Stimulated activated CD4-positive, alpha-beta T cell treated with anti-CD3 and anti-CD28 coated beads, Interleukin-1b, Interleukin-23, amount 100 ng/mL, for 1 hour (primary cell): ENCODE measurements at regions not wholly inside any gene's neighbourhood (a gene's known extent, or its start where the extent isn't known, plus 50 kb on each side); places are given as distances from the start of the nearest gene placed in this dataset.

Experiments
- DNase-seq, 2 donors: peaks; one replicate each; pipeline ENCODE4 v3.0.0-alpha.2; 2020; ENCODE audit warnings: low read depth in 2 of 2

GRCh38 chr2:8278709-8279354 is 403.0 kb upstream of the ID2 start:
- no peak for DNase-seq

DNA sequence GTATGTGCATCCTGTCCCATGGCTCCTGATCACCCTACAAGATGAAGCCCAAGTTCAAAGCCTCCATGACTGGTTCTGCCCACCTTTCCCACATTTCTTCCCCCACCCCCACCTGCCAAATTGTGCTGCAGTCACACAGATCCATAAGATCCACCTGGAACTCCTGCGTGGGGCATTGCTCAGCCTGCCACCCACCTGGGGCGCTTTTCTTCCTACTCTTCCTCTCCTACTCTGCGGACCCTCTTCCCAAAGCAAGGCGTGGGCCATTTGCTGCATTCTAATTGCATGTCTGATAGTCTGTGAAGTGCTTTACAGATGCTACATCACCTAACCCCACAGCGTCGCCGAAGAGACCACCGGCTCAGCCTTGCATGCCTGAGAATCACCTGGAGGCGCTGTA is 402.4 kb upstream of the ID2 start:
- DNase-seq = no peak

- DNase-seq = no peak
Observed at GRCh38 chr2:8281234-8281633, 400.6 kb upstream of the ID2 start.

DNA sequence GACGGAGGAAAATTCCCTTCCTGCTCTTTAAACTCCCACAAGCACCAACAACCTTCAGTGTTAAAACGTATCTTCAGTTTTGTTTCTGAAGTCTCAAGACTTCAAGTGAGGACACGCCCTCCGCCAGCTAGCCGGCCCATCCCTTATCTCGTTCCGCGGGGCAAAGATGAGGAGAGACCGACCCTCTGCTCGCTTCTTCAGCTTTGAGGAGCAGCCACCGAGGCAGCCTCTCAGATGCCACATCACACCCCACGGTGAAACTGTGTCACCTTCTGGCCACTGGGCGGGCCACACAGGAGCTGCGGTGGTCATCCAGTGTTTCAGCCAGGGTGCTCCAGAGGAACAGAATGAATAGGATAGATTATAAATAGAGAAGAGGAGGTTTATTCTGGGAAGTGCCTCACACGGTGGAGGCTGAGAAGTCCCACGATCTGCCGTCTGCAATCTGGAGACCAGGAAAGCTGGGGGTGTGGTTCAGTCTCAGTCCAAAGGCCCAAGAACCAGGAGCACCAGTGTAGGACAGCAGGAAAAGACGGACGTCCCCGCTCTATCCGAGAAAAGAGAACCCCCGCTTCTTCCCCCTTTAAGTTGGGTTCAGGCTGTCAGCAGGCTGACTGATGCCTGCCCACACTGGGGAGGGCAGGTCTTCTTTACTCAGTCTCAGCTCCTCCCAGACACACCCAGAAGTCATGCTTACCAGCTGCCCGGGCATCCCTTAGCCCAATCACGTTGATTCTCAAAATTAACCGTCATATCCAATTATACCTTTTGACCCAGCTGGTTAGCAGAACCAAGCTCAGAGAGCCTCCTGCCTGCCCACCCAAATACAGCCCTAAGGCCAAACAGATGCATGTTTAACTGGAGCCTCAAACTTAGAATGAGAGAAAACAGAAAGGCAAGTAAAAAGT is 399.7 kb upstream of the ID2 start:
- no peak for DNase-seq

- no peak for DNase-seq
Observed at GRCh38 chr2:8282858-8283252, 399.0 kb upstream of the ID2 start.

DNA sequence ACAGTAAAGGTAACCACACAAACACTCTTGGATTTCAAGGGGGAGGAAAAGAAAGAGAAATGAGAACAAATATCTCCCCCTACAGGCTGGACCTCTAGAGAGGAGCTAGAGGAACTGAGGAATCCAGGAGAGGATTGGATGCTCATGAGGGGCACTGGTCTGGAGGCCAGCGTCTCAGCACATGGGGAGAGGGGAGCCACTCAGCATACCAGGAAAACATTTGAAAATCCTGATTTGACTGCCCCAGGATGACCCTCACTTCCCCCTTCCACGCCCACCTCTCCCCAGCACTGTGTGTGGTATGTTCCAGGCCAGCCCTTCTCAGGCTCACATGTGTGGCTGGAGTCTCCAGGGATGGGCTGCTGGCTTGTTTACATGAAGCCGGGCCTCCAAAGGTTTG is 396.8 kb upstream of the ID2 start:
- DNase-seq = no peak

GRCh38 chr2:8285898-8286297 is 396.0 kb upstream of the ID2 start:
- no peak for DNase-seq

DNA sequence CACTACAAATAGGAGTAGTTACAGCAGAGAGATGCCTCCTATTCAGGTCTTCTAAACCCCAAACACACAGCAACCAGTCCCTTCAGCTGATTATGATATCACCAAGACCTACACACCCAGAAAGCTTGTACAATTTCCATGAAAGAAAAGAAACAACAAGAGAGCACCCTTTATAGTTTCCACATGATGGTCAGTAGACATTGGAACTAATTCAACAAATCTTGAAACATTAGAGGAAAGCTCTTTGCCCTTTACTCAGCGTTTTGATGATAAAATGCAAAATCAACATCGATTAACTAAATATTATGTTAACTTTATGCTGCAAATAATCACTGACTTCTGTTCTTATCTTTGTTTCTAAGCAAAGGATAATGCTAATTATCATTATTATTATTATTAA is 393.6 kb upstream of the ID2 start:
- DNase-seq = no peak

DNA sequence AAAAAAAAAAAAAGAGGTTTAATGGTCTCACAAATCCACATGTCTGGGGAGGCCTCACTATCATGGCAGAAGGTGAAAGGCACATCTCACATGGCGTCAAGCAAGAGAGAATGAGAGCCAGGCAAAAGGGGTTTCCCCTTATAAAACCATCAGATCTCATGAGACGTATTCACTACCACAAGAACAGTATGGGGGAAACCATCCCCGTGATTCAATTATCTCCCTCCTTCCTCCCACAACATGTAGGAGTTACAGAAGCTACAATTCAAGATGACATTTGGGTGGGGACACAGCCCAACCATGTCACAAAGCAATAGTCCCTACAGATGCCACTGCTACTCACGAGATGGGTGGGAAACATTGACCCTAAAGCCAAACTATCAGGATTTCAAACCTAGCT is 392.7 kb upstream of the ID2 start:
- DNase-seq = no peak

DNA sequence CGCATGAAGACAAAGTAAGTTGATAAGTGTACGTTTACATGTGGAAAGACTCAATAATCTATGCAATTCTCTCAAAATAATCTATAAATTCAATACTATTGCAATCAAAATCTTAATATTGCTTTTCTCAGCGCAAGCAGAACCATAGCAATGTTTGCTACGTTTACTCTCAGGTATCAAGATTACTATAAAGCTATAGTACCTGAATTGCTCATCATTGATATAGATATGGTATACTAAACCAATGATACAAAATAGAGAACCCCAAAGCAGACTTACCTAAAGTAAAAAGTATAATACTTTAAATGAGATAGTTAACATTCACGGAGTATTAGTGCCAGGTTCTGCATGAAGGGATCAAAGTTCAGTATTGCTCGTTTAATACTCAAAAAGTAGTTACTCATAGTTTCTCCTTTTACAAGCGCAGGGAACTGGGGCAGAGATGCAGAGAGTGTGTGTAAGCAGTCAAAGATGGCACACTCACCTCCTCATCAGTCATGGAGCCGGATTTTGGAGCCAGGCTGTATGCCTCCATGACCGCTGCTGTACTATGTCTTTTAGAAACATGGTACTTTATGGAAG is 391.0 kb upstream of the ID2 start:
- DNase-seq = no peak

GRCh38 chr2:8296306-8296705 is 385.6 kb upstream of the ID2 start:
- no peak for DNase-seq

DNA sequence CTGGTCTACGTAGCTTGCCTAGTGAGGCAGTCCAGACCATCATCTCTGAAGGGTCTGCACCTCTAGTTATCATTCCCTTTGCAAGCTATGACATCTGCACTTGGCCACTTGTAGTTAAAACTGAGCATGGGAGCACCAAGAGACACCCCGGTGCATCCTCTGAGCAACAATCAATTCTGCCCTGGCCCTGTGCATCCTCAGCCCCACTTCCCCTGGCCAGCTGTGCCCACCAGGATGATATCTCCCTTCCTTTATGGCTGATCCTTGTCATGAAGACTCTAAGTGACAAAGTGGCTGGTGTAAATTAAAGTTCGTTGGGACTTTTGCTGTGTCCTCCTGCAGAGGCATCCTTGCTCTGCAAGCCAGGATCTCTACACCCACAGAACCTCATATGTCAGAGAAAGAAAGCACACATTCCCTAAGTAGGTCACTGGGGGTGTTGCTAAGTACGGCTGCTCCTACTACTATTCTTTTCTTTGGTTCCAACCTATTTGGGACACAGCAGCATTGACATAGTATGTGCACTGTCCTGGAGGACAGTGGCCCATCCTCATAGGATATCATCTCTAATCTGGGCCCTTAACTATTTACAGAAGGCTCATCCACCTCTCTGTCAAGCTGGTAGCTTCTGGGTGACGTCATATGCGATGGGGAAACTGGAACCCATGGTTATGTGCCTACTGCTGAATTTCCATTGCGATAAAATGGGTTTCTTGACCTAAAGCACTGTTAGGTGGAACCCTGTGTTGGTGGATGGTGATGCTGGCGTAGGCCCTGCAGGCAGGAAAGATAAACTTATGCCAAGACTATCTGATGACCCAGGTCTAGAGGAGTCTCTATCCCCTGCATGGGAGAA is 384.3 kb upstream of the ID2 start:
- DNase-seq = no peak

DNA sequence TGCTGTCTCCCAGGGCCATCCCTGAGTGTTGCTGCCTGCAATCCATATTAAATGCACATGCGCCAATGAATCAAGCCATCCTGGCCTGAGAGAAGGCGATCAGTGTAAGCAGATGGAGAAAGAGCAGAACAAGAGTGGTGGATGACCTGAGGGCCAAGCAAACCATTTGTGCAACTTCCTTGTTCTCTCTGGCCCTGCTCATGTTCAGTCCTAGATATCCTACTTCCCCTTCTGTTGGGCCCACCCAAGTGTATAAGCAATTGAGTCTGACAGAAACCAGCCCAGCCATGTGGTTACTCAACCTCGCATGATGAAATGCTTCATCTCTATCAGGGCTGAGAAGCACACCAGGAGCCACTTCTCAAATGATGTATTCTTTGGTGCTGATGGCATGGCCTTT is 383.1 kb upstream of the ID2 start:
- DNase-seq = no peak

- DNase-seq = no peak
Observed at GRCh38 chr2:8300216-8300615, 381.6 kb upstream of the ID2 start.

DNA sequence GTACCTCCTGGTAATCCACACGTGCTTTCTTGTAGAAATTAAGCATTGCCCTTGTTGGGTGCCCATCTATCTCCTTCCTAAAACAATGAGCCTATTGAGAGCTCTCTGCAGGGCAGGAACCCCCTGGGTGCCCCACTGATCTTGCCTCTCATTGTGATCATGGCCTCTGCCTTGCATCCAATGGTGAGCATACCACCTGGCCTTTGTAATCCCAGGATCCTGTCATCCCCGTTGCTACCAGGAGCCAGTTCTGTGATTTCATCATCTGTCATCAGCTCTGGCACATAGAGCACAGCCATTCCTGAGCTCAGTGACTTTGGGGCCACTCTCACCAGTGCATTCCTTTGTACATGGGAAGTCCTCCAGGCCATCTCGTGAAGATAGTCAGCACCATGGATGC is 381.0 kb upstream of the ID2 start:
- no peak for DNase-seq

- DNase-seq = peak in 1 of 2 donors; percentile 49
Observed at GRCh38 chr2:8303322-8303832, 378.5 kb upstream of the ID2 start.

DNA sequence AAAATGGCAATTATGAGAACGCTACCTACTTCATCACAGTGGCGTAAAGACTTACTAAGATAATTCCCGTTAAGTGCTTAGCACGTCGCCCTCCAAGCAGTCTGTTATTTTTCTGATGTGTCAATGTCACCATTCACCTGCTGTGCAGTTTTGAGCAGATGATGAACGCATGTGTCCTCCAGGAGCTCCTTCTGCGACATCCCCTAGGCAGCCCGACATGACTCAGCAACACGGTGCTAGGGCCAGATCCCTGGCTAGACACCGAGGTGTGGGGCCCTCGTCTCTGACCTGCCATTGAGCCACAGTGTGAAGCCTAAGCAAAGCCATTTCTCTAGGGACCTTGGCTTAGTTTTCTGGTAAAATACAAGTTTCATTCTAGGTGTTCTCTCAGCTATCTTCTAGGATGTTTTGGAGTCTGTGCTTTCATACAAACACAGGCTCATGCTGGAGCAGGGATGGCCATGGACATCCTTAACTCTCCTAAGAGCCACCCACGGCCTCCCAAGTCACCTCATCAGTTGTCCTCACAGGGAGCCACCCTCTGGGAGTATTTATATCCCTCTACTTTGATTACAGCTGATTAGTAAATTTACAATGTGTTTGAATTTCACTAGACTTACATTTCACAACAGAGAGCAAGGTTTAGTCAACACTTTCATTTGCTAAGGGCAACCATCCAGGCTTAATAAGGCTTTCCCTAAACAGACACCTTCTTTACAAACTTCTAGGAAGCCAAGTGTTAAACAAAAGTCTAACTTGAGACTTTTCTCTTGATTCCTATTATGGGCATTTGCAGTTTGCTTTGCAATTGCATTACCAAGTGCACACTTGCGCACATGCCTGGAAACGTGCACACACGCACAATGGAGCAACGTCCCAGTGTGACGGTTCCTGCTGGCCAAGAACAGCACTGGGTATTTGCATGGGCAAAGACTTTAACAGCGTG is 376.8 kb upstream of the ID2 start:
- DNase-seq = no peak

GRCh38 chr2:8306530-8307351 is 375.1 kb upstream of the ID2 start:
- no peak for DNase-seq

GRCh38 chr2:8307606-8308180 is 374.2 kb upstream of the ID2 start:
- no peak for DNase-seq
